Epithelial cell of esophagus (primary cell): ENCODE measurements at regions not wholly inside any gene's neighbourhood (a gene's known extent, or its start where the extent isn't known, plus 50 kb on each side); places are given as distances from the start of the nearest gene placed in this dataset.

Source experiments
- DNase-seq: peaks from one replicate; pipeline ENCODE4 v3.0.0; 2010; ENCODE audit warnings: low read depth
- H3K4me3 ChIP-seq: 2 replicates; pipeline ENCODE4 v1.5.1; 2011; ENCODE audit warnings: mild to moderate bottlenecking, low read length, control low read depth
- CTCF ChIP-seq: IDR thresholded peaks from 2 replicates; pipeline ENCODE4 v1.5.1; 2011; ENCODE audit warnings: low read depth, mild to moderate bottlenecking, low read length, control low read depth, inconsistent platforms; ENCODE audit not compliant: insufficient read depth; ENCODE audit errors: missing control alignments

DNA sequence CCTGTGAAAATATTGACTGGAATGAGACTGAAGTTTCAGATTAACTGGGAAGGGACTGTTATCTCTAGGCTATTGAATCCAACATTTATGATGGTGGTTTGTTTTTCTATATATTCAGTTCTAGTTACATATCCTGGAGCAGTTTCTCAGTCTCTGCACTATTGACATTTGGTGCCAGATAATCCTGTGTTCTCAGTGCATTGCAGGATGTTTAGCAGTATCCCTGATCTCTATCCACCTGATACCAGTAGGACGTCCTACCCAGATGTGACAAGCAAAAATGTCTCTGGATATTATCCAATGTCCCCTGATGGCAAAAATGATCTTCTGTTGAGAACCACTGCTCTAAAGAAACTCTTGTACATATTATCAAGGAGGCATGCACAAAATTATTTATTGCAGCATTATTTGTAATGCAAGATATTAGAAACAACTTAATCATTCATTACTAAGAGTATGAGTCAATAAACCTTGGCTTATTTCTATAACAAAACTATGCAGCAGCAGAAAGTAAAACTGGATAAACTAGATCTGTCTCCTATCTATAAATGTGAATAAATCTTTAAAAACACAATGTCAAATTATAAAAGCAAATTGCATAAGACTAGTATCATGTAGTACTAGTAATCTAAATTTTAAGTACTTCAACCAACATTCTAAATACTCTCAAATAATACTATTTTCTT, 369.3 kb upstream of the RND3 start:
- H3K4me3 ChIP-seq = no peak overlapping the region
- no peak for TF ChIP-seq CTCF
- DNase-seq = peak; percentile 73

DNA sequence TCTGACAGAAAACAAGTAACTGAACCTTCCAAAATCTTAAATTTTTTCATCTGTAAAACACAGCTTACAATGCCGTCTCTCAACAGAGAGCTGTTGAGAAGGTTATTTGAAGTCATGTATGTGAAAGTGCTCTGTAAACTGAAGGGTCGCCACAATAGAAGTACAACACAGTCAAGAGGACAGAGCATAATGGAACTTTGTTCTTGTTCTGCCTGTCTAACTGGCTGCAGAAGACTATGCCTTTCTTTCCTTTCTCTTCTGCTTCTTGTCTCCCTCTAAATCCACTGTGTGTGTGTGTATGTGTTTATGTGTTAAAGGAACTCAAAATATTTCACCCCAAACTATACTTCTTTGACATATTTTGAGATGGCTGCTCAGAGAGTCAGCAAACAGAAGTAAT, 365.8 kb upstream of the RND3 start:
- no peak for TF ChIP-seq CTCF
- no peak for DNase-seq
- no peak overlapping the region for H3K4me3 ChIP-seq

DNA sequence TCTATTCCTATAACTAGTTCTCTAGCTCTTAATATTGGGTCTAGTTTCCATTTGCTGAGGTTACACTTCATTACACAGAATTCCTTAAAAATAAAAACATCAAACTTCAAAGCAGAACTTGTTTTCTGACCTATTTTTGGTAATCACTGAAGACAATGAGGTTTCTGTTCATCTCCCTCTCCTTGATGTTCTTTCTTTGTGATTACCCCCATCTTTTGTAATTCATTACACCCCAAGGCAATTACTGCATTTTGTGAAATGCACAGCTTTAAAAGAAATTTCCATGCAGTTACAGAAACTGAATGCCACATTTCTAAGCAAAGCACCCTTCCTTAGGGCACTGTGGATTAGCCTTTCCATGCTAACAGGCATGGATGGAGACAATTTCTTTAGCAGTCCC, 363.2 kb upstream of the RND3 start:
- no peak for TF ChIP-seq CTCF
- no peak overlapping the region for H3K4me3 ChIP-seq
- no peak for DNase-seq

DNA sequence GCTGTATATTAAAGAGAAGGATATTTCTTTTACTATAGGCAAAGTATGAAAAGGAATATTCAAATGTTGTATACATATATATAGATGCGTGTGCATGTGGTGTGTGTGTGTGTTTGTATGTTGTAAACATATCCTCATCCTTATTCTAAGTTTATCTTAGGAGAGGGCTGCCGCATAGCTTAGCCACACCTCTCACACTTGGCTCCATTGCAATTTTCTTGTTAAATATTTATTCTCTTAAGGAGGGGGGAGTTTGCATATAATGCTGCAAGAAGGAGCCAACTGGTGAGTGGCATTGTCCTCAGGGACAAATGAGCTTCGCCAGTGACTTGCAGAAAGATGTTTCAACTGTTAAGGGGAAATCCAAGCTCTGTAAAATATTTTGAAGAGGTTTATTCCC, 360.1 kb upstream of the RND3 start:
- TF ChIP-seq CTCF = no peak
- H3K4me3 ChIP-seq = no peak overlapping the region
- DNase-seq = no peak

GRCh38 chr2:150846691-150847090, 359.2 kb upstream of the RND3 start:
- no peak overlapping the region for H3K4me3 ChIP-seq
- no peak for TF ChIP-seq CTCF
- DNase-seq = no peak

DNA sequence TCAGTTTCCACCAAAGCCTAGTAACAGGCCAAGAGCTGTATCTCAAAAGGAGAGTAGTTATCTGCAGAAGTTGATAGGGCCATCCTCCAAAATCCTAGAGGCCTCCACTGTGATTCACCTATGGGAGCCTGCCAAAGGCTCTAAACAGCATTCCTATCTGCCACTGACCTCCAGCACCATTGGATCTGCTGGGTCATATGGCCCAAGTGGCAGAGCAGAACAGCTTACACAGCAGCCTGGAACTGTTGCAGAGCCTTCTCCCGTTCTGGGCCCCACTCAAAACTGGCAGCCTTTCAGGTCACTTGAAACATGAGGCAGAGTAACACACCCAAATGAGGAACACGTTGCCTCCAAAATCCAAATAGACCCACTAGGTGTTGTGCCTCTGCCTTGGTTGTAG, 345.2 kb upstream of the RND3 start:
- no peak for TF ChIP-seq CTCF
- H3K4me3 ChIP-seq = no peak overlapping the region
- DNase-seq = no peak

GRCh38 chr2:150824118-150824517, 336.7 kb upstream of the RND3 start:
- no peak overlapping the region for H3K4me3 ChIP-seq
- peak; percentile 44 for DNase-seq
- TF ChIP-seq CTCF = no peak
